Choroid plexus epithelial cell (primary cell): ENCODE measurements at regions not wholly inside any gene's neighbourhood (a gene's known extent, or its start where the extent isn't known, plus 50 kb on each side); places are given as distances from the start of the nearest gene placed in this dataset.
"Not testable (repeated sequence)": the region's sequence is repeated elsewhere in the genome, so short reads cannot be mapped to it uniquely, and the experiment has no call there.

Source experiments
- DNase-seq: peaks from one replicate; pipeline ENCODE4 v3.0.0-alpha.2; 2010; ENCODE audit warnings: low read depth
- H3K4me3 ChIP-seq: 2 replicates; pipeline ENCODE4 v1.5.1; 2011; ENCODE audit warnings: low read depth, mild to moderate bottlenecking, control low read depth, low read length, moderate library complexity
- CTCF ChIP-seq: conservative IDR thresholded peaks from 2 replicates; pipeline ENCODE4 v1.5.1; 2011; ENCODE audit warnings: low read depth, mild to moderate bottlenecking, control low read depth, inconsistent platforms, low read length, moderate library complexity

GRCh38 chr14:48710133-48710532, 876.0 kb downstream of the RPS29 start:
- no peak for DNase-seq
- H3K4me3 ChIP-seq: no peak overlapping the region
- TF ChIP-seq CTCF: no peak

GRCh38 chr14:48709277-48709785, 876.8 kb downstream of the RPS29 start:
- no peak for DNase-seq
- TF ChIP-seq CTCF: no peak
- H3K4me3 ChIP-seq: no peak overlapping the region

GRCh38 chr14:48704639-48705038, 881.5 kb downstream of the RPS29 start:
- H3K4me3 ChIP-seq: no peak overlapping the region
- no peak for DNase-seq
- no peak for TF ChIP-seq CTCF

- TF ChIP-seq CTCF: no peak
- H3K4me3 ChIP-seq: no peak overlapping the region
- DNase-seq: peak; percentile 0
Measured at GRCh38 chr14:48703728-48704467, 882.3 kb downstream of the RPS29 start.

GRCh38 chr14:48697362-48697761, 888.8 kb downstream of the RPS29 start:
- not testable (repeated sequence) for DNase-seq, H3K4me3 ChIP-seq

GRCh38 chr14:48693793-48694192, 892.4 kb downstream of the RPS29 start:
- TF ChIP-seq CTCF: no peak
- DNase-seq: no peak
- no peak overlapping the region for H3K4me3 ChIP-seq

- no peak overlapping the region for H3K4me3 ChIP-seq
- TF ChIP-seq CTCF: no peak
Measured at GRCh38 chr14:48690349-48690748, 895.8 kb downstream of the RPS29 start.

More at GRCh38 chr14:48690349-48690748, 895.8 kb downstream of the RPS29 start:
- peak; percentile 0 for DNase-seq
